Brain pericyte (primary cell): ENCODE measurements at regions not wholly inside any gene's neighbourhood (a gene's known extent, or its start where the extent isn't known, plus 50 kb on each side); places are given as distances from the start of the nearest gene placed in this dataset.
"Not testable (repeated sequence)": the region's sequence is repeated elsewhere in the genome, so short reads cannot be mapped to it uniquely, and the experiment has no call there.

ENCODE experiments used
- DNase-seq: peaks from one replicate; pipeline ENCODE4 v3.0.0-alpha.2; 2012; ENCODE audit warnings: low read depth, low spot score

GRCh38 chr1:55517036-55517435 is 301.9 kb upstream of the USP24 start:
- DNase-seq = no peak

- DNase-seq = not testable (repeated sequence)
Measured at GRCh38 chr1:55514571-55514970, 299.4 kb upstream of the USP24 start.

- DNase-seq = no peak
Measured at GRCh38 chr1:55512466-55512865, 297.3 kb upstream of the USP24 start.

- DNase-seq = no peak
Measured at GRCh38 chr1:55507578-55507931, 292.4 kb upstream of the USP24 start.

GRCh38 chr1:55506740-55507577 is 291.8 kb upstream of the USP24 start:
- DNase-seq = peak; percentile 24

- DNase-seq = no peak
Measured at GRCh38 chr1:55505326-55505725, 290.2 kb upstream of the USP24 start.

- DNase-seq = no peak
Measured at GRCh38 chr1:55504306-55504731, 289.2 kb upstream of the USP24 start.

- DNase-seq = no peak
Measured at GRCh38 chr1:55503663-55504305, 288.6 kb upstream of the USP24 start.

GRCh38 chr1:55500601-55501000 is 285.4 kb upstream of the USP24 start:
- DNase-seq = no peak

- no peak for DNase-seq
Measured at GRCh38 chr1:55490547-55490946, 275.4 kb upstream of the USP24 start.

GRCh38 chr1:55484173-55484572 is 269.0 kb upstream of the USP24 start:
- DNase-seq = no peak

GRCh38 chr1:55483523-55483922 is 268.4 kb upstream of the USP24 start:
- no peak for DNase-seq

- no peak for DNase-seq
Measured at GRCh38 chr1:55481634-55482033, 266.5 kb upstream of the USP24 start.

GRCh38 chr1:55480029-55480795 is 265.0 kb upstream of the USP24 start:
- no peak for DNase-seq

GRCh38 chr1:55478742-55479141 is 263.6 kb upstream of the USP24 start:
- DNase-seq = no peak

- no peak for DNase-seq
Measured at GRCh38 chr1:55477953-55478352, 262.8 kb upstream of the USP24 start.

- DNase-seq = no peak
Measured at GRCh38 chr1:55476445-55477015, 261.4 kb upstream of the USP24 start.

GRCh38 chr1:55474168-55474786 is 259.1 kb upstream of the USP24 start:
- DNase-seq = no peak

GRCh38 chr1:55473661-55474060 is 258.5 kb upstream of the USP24 start:
- no peak for DNase-seq

GRCh38 chr1:55472784-55473183 is 257.6 kb upstream of the USP24 start:
- DNase-seq = no peak

GRCh38 chr1:55472115-55472514 is 257.0 kb upstream of the USP24 start:
- no peak for DNase-seq
